ENCODE measurements at regions not wholly inside any gene's neighbourhood (a gene's known extent, or its start where the extent isn't known, plus 50 kb on each side); places are given as distances from the start of the nearest gene placed in this dataset.

- Histone ChIP-seq H3K27ac (no peak overlapping the region), H3K9ac (no peak overlapping the region), H3K4me2 (no peak overlapping the region), H3K4me1 (peaks cover 8% of the 10 kb centered on the region; the same call in 1 of the 2 replicates), H3K36me3 (no peaks in the 10 kb centered on the region), H4K20me1 (no peaks in the 10 kb centered on the region), H3K4me3 (no peak overlapping the region), H3K27me3 (no peaks in the 10 kb centered on the region), H3K9me3 (peaks cover 23% of the 10 kb centered on the region)
- TF ChIP-seq Cebpa-rat (IDR thresholded peaks at IDR 0.05), result no peak
These were observed 52.3 kb upstream of the SIPA1L2 start for GRCh38 chr1:232682248-232682647.

- no peak for TF ChIP-seq Cebpa-rat (IDR thresholded peaks at IDR 0.05)
- no peak overlapping the region for H3K4me2 ChIP-seq
These were observed 54.6 kb upstream of the SIPA1L2 start for GRCh38 chr1:232684371-232685105.

GRCh38 chr1:232686346-232686745 is 56.4 kb upstream of the SIPA1L2 start:
- no peak overlapping the region for H3K9ac ChIP-seq
- 0 out of 2 replicates have a peak, but pooled peaks cover 6% of the 10 kb centered on the region for H3K4me1 ChIP-seq
- TF ChIP-seq Cebpa-rat (IDR thresholded peaks at IDR 0.05), result no peak
- no peak overlapping the region for H3K4me2 ChIP-seq
- H3K27ac ChIP-seq, result no peak overlapping the region
- no peaks in the 10 kb centered on the region for H3K36me3 ChIP-seq
- H4K20me1 ChIP-seq, result no peaks in the 10 kb centered on the region
- peaks cover 3% of the 10 kb centered on the region; the same call in 1 of the 2 replicates for H3K9me3 ChIP-seq
- no peaks in the 10 kb centered on the region for H3K27me3 ChIP-seq
- H3K4me3 ChIP-seq, result no peak overlapping the region

More at GRCh38 chr1:232684371-232685105, 54.6 kb upstream of the SIPA1L2 start:
- no peak overlapping the region for H3K9ac ChIP-seq
- H3K36me3 ChIP-seq, result no peaks in the 10 kb centered on the region
- H3K4me1 ChIP-seq, result 0 out of 2 replicates have a peak, but pooled peaks cover 6% of the 10 kb centered on the region
- peaks cover 17% of the 10 kb centered on the region for H3K9me3 ChIP-seq
- no peak overlapping the region for H3K4me3 ChIP-seq
- H4K20me1 ChIP-seq, result no peaks in the 10 kb centered on the region
- no peaks in the 10 kb centered on the region for H3K27me3 ChIP-seq
- H3K27ac ChIP-seq, result no peak overlapping the region

GRCh38 chr1:232687304-232687703 is 57.4 kb upstream of the SIPA1L2 start:
- Histone ChIP-seq H3K9me3 (no peaks in the 10 kb centered on the region), H3K27ac (no peak overlapping the region), H3K4me1 (0 out of 2 replicates have a peak, but pooled peaks cover 4% of the 10 kb centered on the region), H3K4me3 (no peak overlapping the region), H3K4me2 (no peak overlapping the region), H4K20me1 (no peaks in the 10 kb centered on the region), H3K36me3 (no peaks in the 10 kb centered on the region), H3K9ac (no peak overlapping the region), H3K27me3 (no peaks in the 10 kb centered on the region)
- TF ChIP-seq Cebpa-rat (IDR thresholded peaks at IDR 0.05), result no peak

- Histone ChIP-seq H3K4me3 (no peak overlapping the region), H3K9me3 (no peaks in the 10 kb centered on the region), H3K9ac (no peak overlapping the region), H4K20me1 (no peaks in the 10 kb centered on the region), H3K4me1 (0 out of 2 replicates have a peak, but pooled peaks cover under 1% of the 10 kb centered on the region), H3K4me2 (no peak overlapping the region), H3K27me3 (no peaks in the 10 kb centered on the region), H3K27ac (no peak overlapping the region), H3K36me3 (no peaks in the 10 kb centered on the region)
- TF ChIP-seq Cebpa-rat (IDR thresholded peaks at IDR 0.05), result no peak
These were observed 57.8 kb upstream of the SIPA1L2 start for GRCh38 chr1:232687728-232688127.

- H4K20me1 ChIP-seq, result no peaks in the 10 kb centered on the region
- H3K4me3 ChIP-seq, result no peak overlapping the region
- H3K9ac ChIP-seq, result no peak overlapping the region
- no peak overlapping the region for H3K27ac ChIP-seq
- no peaks in the 10 kb centered on the region for H3K4me1 ChIP-seq
- no peak for TF ChIP-seq Cebpa-rat (IDR thresholded peaks at IDR 0.05)
- H3K4me2 ChIP-seq, result no peak overlapping the region
- H3K36me3 ChIP-seq, result no peaks in the 10 kb centered on the region
- no peaks in the 10 kb centered on the region for H3K27me3 ChIP-seq
- no peaks in the 10 kb centered on the region for H3K9me3 ChIP-seq
These were observed 58.5 kb upstream of the SIPA1L2 start for GRCh38 chr1:232688398-232688797.

- Histone ChIP-seq H3K4me3 (no peak overlapping the region), H3K27ac (no peak overlapping the region), H3K9ac (no peak overlapping the region), H3K9me3 (no peaks in the 10 kb centered on the region), H3K27me3 (no peaks in the 10 kb centered on the region), H4K20me1 (no peaks in the 10 kb centered on the region), H3K4me1 (no peaks in the 10 kb centered on the region), H3K36me3 (no peaks in the 10 kb centered on the region), H3K4me2 (no peak overlapping the region)
- TF ChIP-seq Cebpa-rat (IDR thresholded peaks at IDR 0.05), result no peak
These were observed 59.8 kb upstream of the SIPA1L2 start for GRCh38 chr1:232689711-232690110.

- no peak for TF ChIP-seq Cebpa-rat (IDR thresholded peaks at IDR 0.05)
- Histone ChIP-seq H3K4me3 (no peak overlapping the region), H4K20me1 (no peaks in the 10 kb centered on the region), H3K9me3 (no peaks in the 10 kb centered on the region), H3K27me3 (no peaks in the 10 kb centered on the region), H3K4me1 (no peaks in the 10 kb centered on the region), H3K9ac (no peak overlapping the region), H3K4me2 (no peak overlapping the region), H3K36me3 (no peaks in the 10 kb centered on the region), H3K27ac (no peak overlapping the region)
These were observed 60.5 kb upstream of the SIPA1L2 start for GRCh38 chr1:232690285-232690935.

- Histone ChIP-seq H3K9me3 (peaks cover 14% of the 10 kb centered on the region; the same call in 1 of the 2 replicates), H3K4me3 (no peak overlapping the region), H3K4me1 (no peaks in the 10 kb centered on the region), H3K36me3 (no peaks in the 10 kb centered on the region), H3K27me3 (no peaks in the 10 kb centered on the region), H3K27ac (no peak overlapping the region), H4K20me1 (no peaks in the 10 kb centered on the region), H3K4me2 (no peak overlapping the region), H3K9ac (no peak overlapping the region)
- TF ChIP-seq Cebpa-rat (IDR thresholded peaks at IDR 0.05), result no peak
These were observed 64.5 kb upstream of the SIPA1L2 start for GRCh38 chr1:232694475-232694874.

Data from BLaER1 (cell line).